KBM-7 (cell line): ENCODE measurements at regions not wholly inside any gene's neighbourhood (a gene's known extent, or its start where the extent isn't known, plus 50 kb on each side); places are given as distances from the start of the nearest gene placed in this dataset.
"Not testable (repeated sequence)": the region's sequence is repeated elsewhere in the genome, so short reads cannot be mapped to it uniquely, and the experiment has no call there.

ENCODE experiments used
- DNase-seq: peaks from one replicate; pipeline ENCODE4 v3.0.0-alpha.2; 2015
- in situ Hi-C: fragments of 300-500 bp; cut with MboI; formaldehyde crosslinking; loops from 2 replicates; pipeline ENCODE4 v1.14.3; 2020; ENCODE audit warnings: low sequenced_read_pairs, low pct_unique_long_range_greater_than_20kb, mixed read lengths

GRCh38 chr13:42396501-42396900, 124.5 kb downstream of the AKAP11 start:
- in situ Hi-C loops: no loop called here
- DNase-seq: no peak

GRCh38 chr13:42396901-42397655, 125.1 kb downstream of the AKAP11 start:
- in situ Hi-C loops: no loop called here
- no peak for DNase-seq

DNA sequence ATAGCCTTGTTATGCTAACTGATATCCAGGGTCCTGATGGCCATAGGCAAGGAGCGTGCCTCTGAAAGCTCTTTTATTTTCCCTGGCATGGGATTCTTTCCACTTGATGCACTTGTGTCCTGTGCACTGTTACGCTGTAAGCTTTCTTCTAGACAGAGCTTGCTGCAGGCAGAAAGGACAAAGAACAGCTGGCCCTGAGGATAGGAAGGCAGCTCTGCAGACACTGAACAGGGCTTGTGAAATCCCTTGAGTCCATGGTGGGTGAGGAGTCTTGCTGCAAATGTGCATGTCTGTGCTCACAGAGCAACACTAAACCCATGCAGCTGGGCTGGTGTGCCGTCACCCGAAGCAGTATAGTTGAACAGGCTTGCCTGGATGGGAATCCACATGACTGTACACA, 126.6 kb downstream of the AKAP11 start:
- no peak for DNase-seq
- in situ Hi-C loops: no loop called here

- no peak for DNase-seq
- in situ Hi-C loops: no loop called here
Measured at GRCh38 chr13:42400188-42400833, 128.4 kb downstream of the AKAP11 start.

DNA sequence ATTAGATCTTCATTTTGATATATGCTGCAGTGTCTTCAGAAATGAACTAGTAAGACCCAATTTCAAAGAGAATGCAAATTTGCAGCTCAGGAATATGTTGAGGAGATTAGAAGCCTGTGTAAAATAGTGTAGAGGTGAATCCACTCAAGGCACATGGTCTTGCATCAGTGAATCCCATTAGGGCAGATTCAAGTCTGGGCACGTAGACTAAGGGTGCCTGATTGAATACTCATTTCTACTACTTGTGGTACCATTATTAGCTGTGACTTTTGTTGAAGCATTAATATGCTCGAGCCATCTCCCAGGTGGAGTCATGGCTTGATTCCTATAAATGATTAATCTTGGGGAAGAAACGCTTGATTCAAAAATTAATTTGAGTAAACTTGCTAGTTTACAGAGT, 129.4 kb downstream of the AKAP11 start:
- DNase-seq: no peak
- in situ Hi-C loops: no loop called here

GRCh38 chr13:42405665-42406390, 133.9 kb downstream of the AKAP11 start:
- in situ Hi-C loops: no loop called here
- DNase-seq: no peak

- DNase-seq: no peak
- in situ Hi-C loops: no loop called here
Measured at GRCh38 chr13:42409075-42409474, 137.1 kb downstream of the AKAP11 start.

DNA sequence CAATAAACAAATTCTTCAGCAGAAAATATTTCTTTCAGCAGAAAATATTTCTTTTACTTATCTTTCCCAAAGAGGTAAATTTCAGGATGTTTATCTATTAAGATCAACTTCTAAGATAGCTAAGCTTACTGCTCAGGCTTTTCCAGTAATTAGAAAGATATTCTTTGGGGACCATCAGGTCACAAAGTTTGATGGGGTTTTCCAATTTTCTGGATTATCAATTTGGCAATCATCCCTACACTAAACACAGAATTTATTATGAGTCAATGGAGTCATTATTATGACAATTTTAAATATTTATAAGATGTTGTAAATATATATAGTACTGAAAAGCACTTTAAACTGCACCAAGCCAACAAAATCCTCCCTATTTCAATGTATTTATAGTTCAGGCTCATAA, 137.6 kb downstream of the AKAP11 start:
- in situ Hi-C loops: no loop called here
- no peak for DNase-seq

DNA sequence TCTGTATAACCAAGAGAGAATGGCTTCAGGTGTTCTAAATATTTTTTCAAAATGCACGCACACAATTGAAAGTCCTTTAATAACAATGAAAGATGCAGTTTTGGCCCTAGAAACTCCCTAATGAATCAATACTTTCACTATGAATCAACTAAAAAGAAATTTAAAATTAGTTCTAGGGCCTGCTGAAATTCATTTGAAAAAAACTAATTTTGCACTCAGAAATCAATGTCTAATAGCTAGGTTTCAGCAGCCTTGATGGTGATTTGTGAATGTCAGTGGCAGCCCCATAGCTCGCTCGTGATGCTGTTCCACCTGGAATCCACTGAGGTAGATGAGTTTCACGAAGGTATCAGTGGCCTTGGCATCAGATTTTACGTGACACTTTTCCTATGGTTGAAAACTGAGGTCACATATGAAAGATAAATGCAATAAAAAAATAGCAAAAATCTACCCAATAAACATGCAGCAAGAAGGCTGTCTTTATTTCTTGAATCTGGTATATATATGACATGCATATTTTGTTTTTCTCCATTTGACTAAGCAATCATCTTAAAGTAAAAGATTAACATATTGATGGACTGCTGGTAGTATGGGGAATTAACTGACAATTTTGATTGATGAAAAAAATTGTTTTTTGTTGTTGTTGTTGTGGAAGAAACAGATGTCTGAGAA, 141.0 kb downstream of the AKAP11 start:
- in situ Hi-C loops: no loop called here

GRCh38 chr13:42413484-42413815, 141.5 kb downstream of the AKAP11 start:
- in situ Hi-C loops: no loop called here
- DNase-seq: no peak

More for the DNA sequence above, 141.0 kb downstream of the AKAP11 start:
- no peak for DNase-seq

GRCh38 chr13:42417626-42418025, 145.7 kb downstream of the AKAP11 start:
- no peak for DNase-seq
- in situ Hi-C loops: no loop called here

GRCh38 chr13:42418184-42418583, 146.2 kb downstream of the AKAP11 start:
- DNase-seq: no peak
- in situ Hi-C loops: no loop called here

DNA sequence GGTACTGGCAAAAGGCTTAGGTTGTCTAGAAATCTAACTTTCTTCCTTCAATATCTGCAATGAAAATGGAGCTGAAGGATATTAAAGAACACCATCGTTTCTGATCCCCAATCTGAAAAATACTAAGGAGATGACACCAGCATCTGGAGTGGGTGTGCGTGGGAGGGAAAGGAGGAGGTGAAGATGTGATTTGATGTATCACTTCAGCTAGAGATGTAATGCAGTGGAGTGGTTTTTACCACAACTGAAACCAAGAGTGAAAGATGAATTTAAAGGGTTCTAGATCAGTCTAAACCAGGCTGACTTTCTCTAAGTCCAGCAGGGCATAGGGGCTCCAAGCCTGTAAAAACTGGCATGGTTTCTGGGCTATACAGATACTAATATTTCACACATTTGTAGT, 148.4 kb downstream of the AKAP11 start:
- DNase-seq: no peak
- in situ Hi-C loops: no loop called here

GRCh38 chr13:42422681-42423080, 150.7 kb downstream of the AKAP11 start:
- DNase-seq: no peak
- in situ Hi-C loops: no loop called here

DNA sequence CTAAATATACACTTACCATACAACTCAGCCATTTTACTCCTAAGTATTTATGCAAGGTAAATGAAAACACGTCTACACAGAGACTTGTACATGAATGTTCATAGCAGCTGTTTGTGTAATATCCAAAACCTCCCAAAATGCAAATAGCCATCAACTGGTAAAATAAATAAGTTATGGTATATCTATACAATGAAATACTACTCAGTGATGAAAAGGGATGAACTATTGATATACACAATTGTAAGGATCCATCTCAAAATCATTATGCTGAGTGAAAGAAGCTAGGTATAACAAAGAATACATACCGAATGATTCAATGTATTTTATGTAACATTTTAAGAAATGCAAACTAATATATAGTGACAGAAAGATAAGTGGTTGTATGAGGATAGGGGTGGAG, 149.8 kb upstream of the TNFSF11 start:
- no peak for DNase-seq
- in situ Hi-C loops: no loop called here

GRCh38 chr13:42445354-42445753, 128.6 kb upstream of the TNFSF11 start:
- in situ Hi-C loops: no loop called here
- no peak for DNase-seq

DNA sequence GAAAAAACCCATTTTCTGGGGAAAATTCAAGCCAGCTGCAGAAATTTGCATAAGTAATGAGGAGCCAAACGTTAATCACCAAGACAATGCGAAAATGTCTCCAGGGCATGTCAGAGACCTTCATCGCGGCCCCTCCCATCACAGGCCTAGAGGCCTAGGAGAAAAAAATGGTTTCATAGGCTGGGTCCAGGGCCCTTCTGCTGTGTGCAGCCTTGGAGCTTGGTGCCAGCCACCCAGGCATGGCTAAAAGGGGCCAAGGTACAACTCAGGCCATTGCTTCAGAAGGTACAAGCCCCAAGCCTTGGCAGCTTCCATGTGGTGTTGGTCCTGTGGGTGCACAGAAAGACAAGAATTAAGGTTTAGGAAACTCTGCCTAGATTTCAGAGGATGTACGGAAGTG, 127.4 kb upstream of the TNFSF11 start:
- in situ Hi-C loops, DNase-seq: not testable (repeated sequence)

GRCh38 chr13:42453091-42453645, 120.8 kb upstream of the TNFSF11 start:
- in situ Hi-C loops: no loop called here
- DNase-seq: no peak

DNA sequence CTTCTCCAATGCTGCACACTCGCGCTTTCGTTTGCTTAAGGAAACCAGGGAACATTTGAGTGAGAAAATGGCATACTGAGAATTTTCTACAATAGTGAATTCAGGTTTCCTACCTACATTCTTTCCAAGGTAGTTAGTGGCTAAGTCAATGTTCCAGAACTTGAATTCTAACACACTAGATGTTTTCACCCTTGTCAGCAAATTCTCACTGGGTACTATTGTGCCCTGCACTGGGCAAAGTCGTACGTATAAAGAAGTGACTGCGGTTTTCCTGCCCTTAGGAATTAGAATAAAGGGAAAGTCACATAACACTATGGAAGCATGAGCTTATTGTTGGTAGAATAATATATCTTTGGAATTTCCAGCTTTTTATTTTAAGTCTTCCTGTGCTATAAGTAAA, 119.2 kb upstream of the TNFSF11 start:
- no peak for DNase-seq
- in situ Hi-C loops: loop anchor here (5.0 kb wide), 1 partner anchor 58 kb away; no protein-coding TSS in a partner anchor
